LNCAP (cell line): ENCODE measurements at regions not wholly inside any gene's neighbourhood (a gene's known extent, or its start where the extent isn't known, plus 50 kb on each side); places are given as distances from the start of the nearest gene placed in this dataset.

Experiments used
- TF ChIP-seq, protein P1 (sequence below): fragments of 450-650 bp; IDR thresholded peaks from 2 replicates; pipeline ENCODE4 v1.5.1; 2017; ENCODE audit warnings: mild to moderate bottlenecking

DNA sequence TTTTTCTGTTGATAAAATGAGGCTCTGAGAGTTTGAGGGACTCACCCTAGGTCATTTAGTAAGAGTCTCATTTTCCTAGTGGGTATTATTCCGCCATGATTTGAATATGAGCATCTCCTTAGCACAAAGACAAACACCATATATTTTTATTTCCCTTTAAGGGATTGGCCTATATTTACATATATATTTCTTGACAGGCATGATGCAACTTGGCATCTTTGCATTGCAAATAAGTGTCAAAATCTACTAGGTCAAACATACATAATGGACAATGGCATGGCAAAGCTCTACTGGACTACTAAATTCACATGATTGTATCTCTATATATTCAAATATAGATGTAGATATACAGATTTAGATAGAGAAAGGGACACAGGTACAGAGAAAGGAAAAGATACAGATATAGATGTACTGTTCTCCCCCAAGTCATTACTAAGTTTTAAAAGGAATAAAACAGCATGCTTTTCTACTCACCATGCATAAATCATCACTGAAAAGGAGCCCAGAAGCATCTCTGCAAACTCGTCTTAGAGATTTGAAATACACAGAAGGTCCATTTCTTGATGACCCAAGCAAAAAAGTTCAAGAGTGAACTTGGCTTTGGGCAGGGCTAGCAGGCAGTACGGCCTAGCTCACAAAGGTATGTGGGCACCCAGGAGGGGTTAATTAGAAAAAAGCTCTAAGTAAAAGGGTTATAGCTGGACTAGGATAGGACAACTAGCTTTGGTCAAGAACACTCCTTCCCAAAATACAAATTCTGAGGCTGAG lies 495.8 kb downstream of the NTRK3 start:
- TF ChIP-seq, protein P1, sequence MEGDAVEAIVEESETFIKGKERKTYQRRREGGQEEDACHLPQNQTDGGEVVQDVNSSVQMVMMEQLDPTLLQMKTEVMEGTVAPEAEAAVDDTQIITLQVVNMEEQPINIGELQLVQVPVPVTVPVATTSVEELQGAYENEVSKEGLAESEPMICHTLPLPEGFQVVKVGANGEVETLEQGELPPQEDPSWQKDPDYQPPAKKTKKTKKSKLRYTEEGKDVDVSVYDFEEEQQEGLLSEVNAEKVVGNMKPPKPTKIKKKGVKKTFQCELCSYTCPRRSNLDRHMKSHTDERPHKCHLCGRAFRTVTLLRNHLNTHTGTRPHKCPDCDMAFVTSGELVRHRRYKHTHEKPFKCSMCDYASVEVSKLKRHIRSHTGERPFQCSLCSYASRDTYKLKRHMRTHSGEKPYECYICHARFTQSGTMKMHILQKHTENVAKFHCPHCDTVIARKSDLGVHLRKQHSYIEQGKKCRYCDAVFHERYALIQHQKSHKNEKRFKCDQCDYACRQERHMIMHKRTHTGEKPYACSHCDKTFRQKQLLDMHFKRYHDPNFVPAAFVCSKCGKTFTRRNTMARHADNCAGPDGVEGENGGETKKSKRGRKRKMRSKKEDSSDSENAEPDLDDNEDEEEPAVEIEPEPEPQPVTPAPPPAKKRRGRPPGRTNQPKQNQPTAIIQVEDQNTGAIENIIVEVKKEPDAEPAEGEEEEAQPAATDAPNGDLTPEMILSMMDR: no peak

DNA sequence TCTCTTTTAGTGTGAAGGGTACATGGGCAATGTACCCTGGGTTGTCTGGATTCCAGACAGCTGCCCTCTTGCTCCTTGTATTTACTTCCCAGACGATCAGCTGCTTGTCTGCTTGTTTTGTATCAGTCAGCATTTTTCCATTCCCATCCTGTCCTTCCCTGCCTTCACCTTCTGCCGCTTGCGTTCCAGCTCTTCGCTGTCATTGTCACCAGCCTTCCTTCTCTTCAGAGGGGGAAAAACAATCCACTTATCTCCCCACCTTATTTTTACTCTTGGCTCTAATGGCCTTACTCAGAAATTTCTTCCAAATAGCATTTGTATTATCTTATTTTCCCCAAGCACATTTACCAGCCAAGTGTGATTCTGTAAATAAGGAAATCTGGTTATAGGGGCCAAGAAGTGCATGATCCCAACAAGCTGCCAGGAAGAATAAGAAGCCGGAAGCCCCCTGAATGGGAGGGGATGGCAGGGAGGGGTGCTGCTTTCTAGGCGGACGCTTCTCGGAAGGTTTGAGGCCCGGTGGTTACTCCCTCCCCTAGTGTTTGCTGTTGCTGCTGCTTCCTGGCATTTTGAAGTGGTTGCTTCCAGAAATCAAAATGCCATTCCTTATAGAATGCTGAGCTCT lies 497.6 kb downstream of the NTRK3 start:
- TF ChIP-seq, protein P1: no peak

DNA sequence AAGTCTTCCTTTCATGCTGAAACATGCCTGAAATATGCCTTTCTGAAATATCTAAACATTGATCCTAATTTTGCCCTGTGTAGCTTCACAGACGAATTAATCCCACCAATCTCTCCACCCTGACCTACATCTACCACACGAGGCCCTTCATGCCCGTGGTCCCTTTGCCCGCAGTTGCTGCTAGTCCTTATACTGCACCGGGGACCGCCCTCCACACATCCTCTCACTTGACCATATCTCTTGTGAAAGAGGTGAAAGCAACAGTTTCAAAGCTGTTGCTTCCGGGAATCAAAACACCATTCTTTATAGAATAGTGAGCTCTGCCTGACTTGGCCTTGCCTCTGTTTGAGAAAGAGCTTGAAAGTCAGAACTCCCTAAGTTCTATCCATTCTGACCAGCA lies 499.5 kb downstream of the NTRK3 start:
- TF ChIP-seq, protein P1: no peak

DNA sequence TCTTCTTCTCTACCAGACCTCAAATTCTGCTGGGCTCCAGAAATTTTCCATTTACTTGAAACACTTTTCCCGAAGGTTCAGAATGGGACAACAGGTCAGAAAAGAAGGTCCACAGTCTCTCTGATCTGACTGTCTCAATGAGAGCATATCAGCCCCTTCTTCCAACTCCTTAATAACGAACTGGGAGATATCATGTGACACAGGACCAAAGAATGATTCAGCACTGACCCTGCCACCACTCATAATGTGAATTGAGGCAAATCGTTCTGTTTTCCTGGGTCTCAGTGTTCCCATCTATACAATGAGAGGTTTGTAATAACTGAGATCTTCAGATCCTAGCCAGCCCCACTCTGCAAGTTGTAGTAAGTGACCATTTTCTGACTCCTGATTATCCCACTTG lies 500.5 kb downstream of the NTRK3 start:
- TF ChIP-seq, protein P1: no peak

DNA sequence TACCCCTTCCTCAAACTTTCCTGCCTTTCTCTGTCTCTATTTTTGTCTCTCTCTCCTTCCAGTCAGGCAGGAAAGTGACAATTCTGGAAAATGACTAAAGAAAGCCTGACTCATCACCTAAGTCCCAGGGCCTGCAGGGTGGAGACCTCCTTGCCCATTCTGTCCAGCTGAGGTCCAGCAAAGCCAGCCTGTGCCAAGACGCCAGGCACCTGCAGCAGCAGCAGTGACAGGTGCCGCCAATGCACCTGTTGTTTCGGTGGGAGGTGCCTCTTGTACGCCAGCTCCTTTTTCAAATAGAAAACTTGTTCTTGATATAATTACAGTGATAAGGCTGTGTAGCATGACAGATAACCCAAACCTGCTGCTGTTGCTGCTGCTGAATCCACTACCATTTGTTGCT lies 501.3 kb downstream of the NTRK3 start:
- TF ChIP-seq, protein P1: no peak

DNA sequence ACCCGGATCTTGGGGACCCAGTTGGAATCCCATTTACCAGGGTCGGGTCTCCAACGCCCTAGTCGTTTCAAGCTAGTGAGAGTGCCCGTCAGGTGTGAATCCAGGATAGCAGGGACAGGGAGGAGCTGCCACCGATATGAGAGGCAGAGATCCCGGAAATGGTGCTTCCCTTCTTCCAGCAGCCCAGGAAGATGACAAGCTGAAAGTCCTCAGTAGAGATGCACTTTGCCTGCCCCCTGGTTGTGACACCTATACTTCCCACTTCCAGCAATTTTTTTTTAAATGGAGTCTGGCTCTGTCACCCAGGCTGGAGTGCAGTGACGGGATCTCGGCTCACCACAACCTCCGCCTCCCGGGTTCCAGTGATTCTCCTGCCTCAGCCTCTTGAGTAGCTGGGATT lies 503.0 kb downstream of the NTRK3 start:
- TF ChIP-seq, protein P1: no peak

DNA sequence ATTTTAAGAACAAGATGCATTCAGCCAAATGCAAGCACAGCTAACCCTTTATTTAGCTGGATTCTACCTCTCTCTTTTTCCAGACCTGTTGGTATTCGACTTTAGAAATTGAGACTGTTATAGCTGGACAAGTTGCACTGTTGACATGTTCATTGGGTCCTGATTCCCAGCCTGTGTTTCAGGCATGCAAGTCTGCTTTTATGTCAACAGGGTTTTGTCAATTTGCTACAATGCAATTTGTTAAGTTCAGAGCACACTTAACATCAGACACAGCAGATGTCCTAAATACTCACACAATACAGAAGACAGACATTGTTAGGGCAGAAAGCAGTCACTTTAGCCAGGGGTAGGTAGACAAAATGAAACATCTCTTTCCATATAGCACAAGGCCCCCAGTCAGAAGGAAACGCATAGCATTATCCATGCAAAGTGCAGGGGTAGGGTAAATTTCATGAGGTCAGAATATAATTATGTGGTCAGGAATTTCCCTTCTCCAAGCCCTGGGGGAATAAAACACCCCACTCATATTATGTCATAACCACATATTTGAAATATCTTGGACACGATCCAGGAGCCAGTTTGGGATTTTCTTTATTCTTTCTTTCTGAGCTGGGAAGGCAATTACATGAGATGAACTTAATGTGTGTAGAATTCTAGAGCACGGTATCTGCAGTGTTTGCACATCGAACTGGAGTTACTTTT lies 504.1 kb downstream of the NTRK3 start:
- TF ChIP-seq, protein P1: no peak
